Ascending aorta (tissue), 2 donors: ENCODE measurements at regions not wholly inside any gene's neighbourhood (a gene's known extent, or its start where the extent isn't known, plus 50 kb on each side); places are given as distances from the start of the nearest gene placed in this dataset.
A peak's percentile ranks its signal among the peaks of the same experiment; 100 is the strongest.

Experiments
- DNase-seq, 2 donors: peaks; one replicate each; pipeline ENCODE4 v3.0.0-alpha.2; 2019; ENCODE audit warnings: low spot score in 2 of 2
- H3K27ac ChIP-seq, 2 donors: fragments of 200-600 bp; sonication (generic); one replicate each; pipeline ENCODE4 v1.5.1; 2016 to 2017; ENCODE audit warnings: mild to moderate bottlenecking in 1 of 2
- H3K27me3 ChIP-seq: fragments of 200-600 bp; sonication (generic); one replicate; pipeline ENCODE4 v1.5.1; 2017
- H3K36me3 ChIP-seq, 2 donors: fragments of 200-600 bp; sonication (generic); one replicate each; pipeline ENCODE4 v1.5.1; 2016
- H3K4me1 ChIP-seq, 2 donors: fragments of 200-600 bp; sonication (generic); one replicate each; pipeline ENCODE4 v1.5.1; 2016 to 2017; ENCODE audit warnings: mild to moderate bottlenecking in 1 of 2
- H3K4me3 ChIP-seq, 2 donors: fragments of 200-600 bp; sonication (generic); one replicate each; pipeline ENCODE4 v1.5.1; 2016 to 2017; ENCODE audit warnings: mild to moderate bottlenecking in 1 of 2
- H3K9me3 ChIP-seq, 2 donors: fragments of 200-600 bp; sonication (generic); one replicate each; pipeline ENCODE4 v1.5.1; 2016
- intact Hi-C: fragments of 100-400 bp; cut with DNase I; formaldehyde crosslinking; loops from one replicate; pipeline ENCODE4 v1.15.1; 2023
- TF ChIP-seq, protein P1 (sequence below), 3 experiments: fragments of 200-600 bp in 2 of 3; fragments of 450-650 bp in 1 of 3; sonication (generic) in 2 of 3; IDR thresholded peaks; one replicate each; pipeline ENCODE4 v1.5.1; 2016 to 2019; ENCODE audit warnings: antibody characterized with exemption in 3 of 3, mild to moderate bottlenecking in 1 of 3, moderate library complexity in 1 of 3

DNA sequence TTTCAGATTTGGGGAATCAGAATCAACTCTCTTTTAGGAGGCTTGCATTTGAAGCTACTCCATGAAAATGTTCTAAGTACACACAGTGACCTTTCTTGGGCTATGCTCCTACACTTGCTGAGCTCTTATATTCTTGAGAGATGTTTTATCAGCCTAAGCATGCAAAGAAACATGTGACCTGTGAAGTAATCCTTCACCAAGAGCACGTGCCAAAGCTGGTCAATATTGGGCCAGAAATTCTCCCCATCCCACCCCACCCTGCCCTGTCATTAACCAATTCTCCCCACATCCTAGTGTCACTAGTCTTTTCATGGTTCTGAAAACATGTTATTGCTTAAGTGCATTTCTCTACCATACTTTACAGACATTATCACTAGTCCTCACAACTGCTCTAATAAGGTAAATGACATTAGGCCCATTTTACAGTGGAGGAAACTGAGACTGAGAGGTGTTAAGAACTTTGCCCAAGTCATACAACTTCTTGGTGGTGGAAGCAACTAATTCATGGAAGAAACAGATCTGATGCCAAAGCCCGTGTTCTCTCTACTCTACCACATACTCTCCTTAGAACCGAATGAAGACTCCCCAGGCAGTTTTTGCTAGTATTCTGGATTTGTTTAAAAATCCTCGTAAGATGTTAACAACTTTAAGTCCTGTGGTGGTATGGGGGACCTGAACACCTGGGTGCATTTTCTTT, 200.6 kb downstream of the PTEN start:
- TF ChIP-seq, protein P1, sequence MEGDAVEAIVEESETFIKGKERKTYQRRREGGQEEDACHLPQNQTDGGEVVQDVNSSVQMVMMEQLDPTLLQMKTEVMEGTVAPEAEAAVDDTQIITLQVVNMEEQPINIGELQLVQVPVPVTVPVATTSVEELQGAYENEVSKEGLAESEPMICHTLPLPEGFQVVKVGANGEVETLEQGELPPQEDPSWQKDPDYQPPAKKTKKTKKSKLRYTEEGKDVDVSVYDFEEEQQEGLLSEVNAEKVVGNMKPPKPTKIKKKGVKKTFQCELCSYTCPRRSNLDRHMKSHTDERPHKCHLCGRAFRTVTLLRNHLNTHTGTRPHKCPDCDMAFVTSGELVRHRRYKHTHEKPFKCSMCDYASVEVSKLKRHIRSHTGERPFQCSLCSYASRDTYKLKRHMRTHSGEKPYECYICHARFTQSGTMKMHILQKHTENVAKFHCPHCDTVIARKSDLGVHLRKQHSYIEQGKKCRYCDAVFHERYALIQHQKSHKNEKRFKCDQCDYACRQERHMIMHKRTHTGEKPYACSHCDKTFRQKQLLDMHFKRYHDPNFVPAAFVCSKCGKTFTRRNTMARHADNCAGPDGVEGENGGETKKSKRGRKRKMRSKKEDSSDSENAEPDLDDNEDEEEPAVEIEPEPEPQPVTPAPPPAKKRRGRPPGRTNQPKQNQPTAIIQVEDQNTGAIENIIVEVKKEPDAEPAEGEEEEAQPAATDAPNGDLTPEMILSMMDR (IDR thresholded peaks at IDR 0.05) = no peak
- no peaks in the 10 kb centered on the region for H3K36me3 ChIP-seq
- no peaks in the 10 kb centered on the region for H3K9me3 ChIP-seq
- no peak overlapping the region for H3K4me3 ChIP-seq
- H3K4me1 ChIP-seq = peaks cover 14 to 31% of the 10 kb centered on the region in 2 donors
- DNase-seq = no peak
- no peaks in the 10 kb centered on the region for H3K27me3 ChIP-seq
- H3K27ac ChIP-seq = peak overlapping the region; percentile 89 to 92
- intact Hi-C loops = loop anchor here (5.0 kb wide), 1 partner anchor 202 kb away; the partner anchor contains the start of genes KLLN and PTEN

DNA sequence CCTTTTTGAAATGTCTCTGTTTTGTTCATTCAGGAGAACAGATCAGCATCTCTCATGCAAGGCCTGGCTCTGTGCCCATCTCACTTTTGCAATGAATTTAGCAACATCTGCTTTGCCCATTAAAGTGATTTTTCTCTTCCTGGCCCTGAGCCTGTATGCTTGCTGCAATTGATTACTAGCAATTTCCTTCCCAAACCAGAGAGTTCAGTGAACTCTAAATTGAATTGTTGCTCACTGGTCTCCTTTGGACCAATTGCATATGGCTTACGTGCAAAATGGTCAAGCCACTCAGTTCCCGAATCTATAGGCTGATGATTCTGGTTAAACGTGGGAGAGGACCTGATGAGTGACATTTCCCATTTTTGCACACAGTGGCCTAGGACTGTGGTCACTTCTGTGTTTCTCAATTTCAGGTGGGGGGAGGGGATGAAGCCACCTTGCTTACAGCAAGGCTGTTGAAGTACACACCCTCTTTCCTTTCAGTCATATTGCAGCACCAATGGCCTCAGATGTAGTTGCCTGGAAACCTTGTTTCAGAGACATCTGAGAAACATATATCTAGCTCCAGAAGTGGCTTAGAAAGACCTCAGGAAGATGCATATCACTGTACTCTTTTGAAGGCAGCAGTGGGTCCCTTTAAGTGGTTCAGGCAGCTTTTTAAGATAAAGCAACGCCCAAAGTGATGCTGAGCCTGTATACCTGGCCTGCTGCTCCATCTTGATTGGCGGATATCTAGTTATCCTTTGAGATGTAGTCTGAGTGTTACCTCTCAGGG, 201.4 kb downstream of the PTEN start:
- DNase-seq = peak in 1 of 2 donors; percentile 84
- Histone ChIP-seq H3K27me3 (no peaks in the 10 kb centered on the region), H3K27ac (no peak overlapping the region), H3K36me3 (no peaks in the 10 kb centered on the region), H3K9me3 (no peaks in the 10 kb centered on the region), H3K4me3 (no peak overlapping the region), H3K4me1 (peaks cover 14 to 31% of the 10 kb centered on the region in 2 donors)
- intact Hi-C loops = loop anchor here (5.0 kb wide), 1 partner anchor 202 kb away; the partner anchor contains the start of genes KLLN and PTEN
- TF ChIP-seq, protein P1 (IDR thresholded peaks at IDR 0.05) = no peak

DNA sequence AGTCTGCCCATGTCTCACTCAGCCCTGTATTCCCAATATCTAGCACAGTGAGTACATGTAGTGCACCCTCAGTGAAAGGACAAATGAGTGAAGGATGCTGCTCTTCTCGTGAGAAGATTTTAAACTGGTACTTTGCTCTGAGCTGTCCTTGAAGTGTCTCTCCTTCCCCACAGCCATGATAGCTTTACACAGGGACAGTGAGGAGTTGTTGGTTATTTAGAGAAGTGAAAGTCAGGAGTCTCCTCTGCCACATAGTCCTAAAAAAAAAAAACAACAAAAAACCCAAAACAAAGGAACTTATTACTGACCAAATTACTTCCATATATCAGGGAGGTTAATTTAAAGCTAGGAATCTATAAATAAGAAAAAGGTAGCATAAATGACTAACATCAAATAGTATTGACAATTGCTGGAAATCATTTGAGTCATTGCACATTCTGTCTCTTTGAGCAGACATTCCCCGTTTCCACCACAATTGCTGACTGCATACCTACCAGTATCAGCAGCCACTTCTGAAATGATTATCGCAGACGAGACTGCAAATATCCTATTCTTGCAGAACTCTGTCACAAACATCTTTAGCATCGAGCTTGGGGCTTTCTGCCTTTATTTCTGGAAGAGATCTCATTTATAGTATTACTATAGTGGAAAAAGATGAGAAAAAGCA, 202.1 kb downstream of the PTEN start:
- H3K27me3 ChIP-seq = no peaks in the 10 kb centered on the region
- DNase-seq = no peak
- H3K9me3 ChIP-seq = no peaks in the 10 kb centered on the region
- TF ChIP-seq, protein P1 (IDR thresholded peaks at IDR 0.05) = no peak
- peaks cover 14 to 31% of the 10 kb centered on the region in 2 donors for H3K4me1 ChIP-seq
- intact Hi-C loops = no loop called here
- no peaks in the 10 kb centered on the region for H3K36me3 ChIP-seq
- H3K4me3 ChIP-seq = no peak overlapping the region
- no peak overlapping the region for H3K27ac ChIP-seq

DNA sequence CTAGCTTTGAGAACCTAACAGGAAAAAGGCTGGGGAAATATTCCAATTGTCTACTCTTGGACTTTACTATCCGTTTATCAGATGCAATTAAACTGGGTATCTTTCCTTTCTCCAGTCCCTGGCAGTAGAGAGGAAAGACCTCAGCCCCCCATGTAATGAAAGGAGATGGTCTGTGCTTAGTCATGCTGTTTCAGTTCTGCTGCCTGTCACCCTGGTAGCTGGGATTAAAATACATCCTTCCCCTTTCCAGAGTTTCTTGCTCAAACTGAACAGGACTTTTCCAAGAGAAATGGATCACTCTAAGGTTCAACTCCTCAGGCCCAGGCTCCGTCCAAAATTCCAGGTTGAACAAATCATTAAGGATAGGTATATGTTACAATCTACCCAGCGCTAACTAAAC, 202.9 kb downstream of the PTEN start:
- intact Hi-C loops = no loop called here
- Histone ChIP-seq H3K27me3 (no peaks in the 10 kb centered on the region), H3K4me3 (no peak overlapping the region), H3K27ac (no peak overlapping the region), H3K9me3 (no peaks in the 10 kb centered on the region), H3K4me1 (peaks cover 14 to 31% of the 10 kb centered on the region in 2 donors), H3K36me3 (no peaks in the 10 kb centered on the region)
- no peak for DNase-seq
- TF ChIP-seq, protein P1 (IDR thresholded peaks at IDR 0.05) = no peak

DNA sequence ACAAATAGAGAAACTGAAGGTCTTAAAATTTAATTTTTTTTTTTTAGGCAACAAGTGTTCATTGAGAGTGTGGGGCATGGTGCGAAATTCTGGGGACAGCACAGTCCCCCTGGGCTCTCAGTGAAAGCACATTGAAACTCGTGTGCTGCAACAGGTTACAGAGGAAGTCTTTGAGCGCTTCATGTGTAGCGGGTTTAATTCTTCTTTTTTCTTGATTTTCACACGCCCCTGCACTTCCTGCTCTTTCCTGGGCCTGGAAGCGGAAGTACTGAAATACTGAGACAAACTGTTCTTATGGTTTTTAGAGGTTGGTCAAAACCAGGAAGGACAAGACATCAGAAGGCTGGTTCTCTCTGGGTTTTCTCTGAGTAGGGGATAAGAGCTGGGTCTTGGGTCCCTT, 203.5 kb downstream of the PTEN start:
- Histone ChIP-seq H3K4me3 (no peak overlapping the region), H3K4me1 (peaks cover 14 to 29% of the 10 kb centered on the region in 2 donors), H3K27ac (no peak overlapping the region), H3K36me3 (no peaks in the 10 kb centered on the region), H3K9me3 (no peaks in the 10 kb centered on the region), H3K27me3 (no peaks in the 10 kb centered on the region)
- DNase-seq = no peak
- TF ChIP-seq, protein P1 (IDR thresholded peaks at IDR 0.05) = no peak
- intact Hi-C loops = no loop called here
